ENCODE measurements at regions not wholly inside any gene's neighbourhood (a gene's known extent, or its start where the extent isn't known, plus 50 kb on each side); places are given as distances from the start of the nearest gene placed in this dataset.

DNA sequence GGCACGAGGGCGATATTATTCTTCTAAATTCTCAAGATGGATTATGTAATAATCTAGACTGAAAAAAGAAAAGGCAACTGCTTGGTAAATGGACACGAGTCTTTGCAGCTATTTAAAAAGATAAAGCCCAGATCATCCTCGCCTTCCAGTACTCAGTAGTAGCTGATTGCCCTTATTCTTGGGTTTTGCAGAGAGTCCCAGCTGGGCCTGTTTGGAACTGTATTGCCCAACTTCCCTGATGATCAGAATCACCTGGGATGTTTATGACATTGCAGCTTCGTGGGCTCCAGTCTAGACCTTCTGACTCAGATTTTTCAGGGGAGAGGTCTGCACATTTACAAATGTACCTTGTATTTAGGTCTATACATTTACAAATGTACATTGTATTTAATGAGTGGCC is 213.5 kb downstream of the RAB11FIP4 start:
- TF ChIP-seq DNMT1 (IDR thresholded peaks at IDR 0.05) (no peak), ZNF174 (CRISPR knock-in tag; IDR thresholded peaks at IDR 0.05) (no peak), FOXK1 (CRISPR knock-in tag; IDR thresholded peaks at IDR 0.05; ENCODE audit: borderline replicate concordance) (no peak), CBX5 (IDR thresholded peaks at IDR 0.05; ENCODE audit: borderline replicate concordance, low read depth) (no peak), HCFC1 (IDR thresholded peaks at IDR 0.05; ENCODE audit: low read depth, low read length) (no peak), BRF2 (IDR thresholded peaks at IDR 0.05; ENCODE audit: borderline replicate concordance, insufficient read depth, insufficient read length) (no peak), CTCF (IDR thresholded peaks at IDR 0.05 in 2 of 3, conservative IDR thresholded peaks at IDR 0.05 in 1 of 3; ENCODE audit: insufficient read depth in 2 of 3, low read depth in 1 of 3, low read length in 3 of 3) (no peak), TRIM24 (IDR thresholded peaks at IDR 0.05) (no peak), PML (IDR thresholded peaks at IDR 0.05; ENCODE audit: low read length) (no peak)
